ENCODE measurements at regions not wholly inside any gene's neighbourhood (a gene's known extent, or its start where the extent isn't known, plus 50 kb on each side); places are given as distances from the start of the nearest gene placed in this dataset.

DNA sequence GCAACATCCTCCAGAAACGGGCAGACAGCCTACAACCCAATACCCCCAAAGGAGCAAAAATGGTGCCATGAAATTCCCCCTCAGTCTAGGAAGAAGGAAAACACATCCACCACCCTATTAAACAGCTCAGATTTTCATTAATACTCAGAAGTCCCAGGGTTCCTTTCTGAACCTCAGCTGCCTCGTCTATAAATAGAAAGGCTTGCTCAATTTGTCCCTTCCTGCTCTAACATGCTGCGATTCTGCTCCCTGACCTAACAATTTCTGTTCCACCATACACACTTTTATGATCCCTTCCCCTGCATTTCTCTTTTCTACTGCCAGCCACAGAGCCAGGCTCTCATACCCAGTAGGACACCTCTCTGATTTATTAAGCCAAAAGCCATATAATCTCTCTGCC, 68.1 kb downstream of the MTERF1 start:
- no peaks in the 10 kb centered on the region for H3K36me3 ChIP-seq

GRCh38 chr7:91814189-91814588, 66.3 kb downstream of the MTERF1 start:
- H3K4me2 ChIP-seq: no peak overlapping the region
- no peaks in the 10 kb centered on the region for H3K27me3 ChIP-seq
- H4K20me1 ChIP-seq: no peaks in the 10 kb centered on the region
- H3K9me3 ChIP-seq (replicated peaks in 1 of 11): 0 out of 22 replicates have a peak, but pooled peaks cover 0 to 2% (median 0%) of the 10 kb centered on the region in 11 experiments
- TF ChIP-seq Cebpa-rat (IDR thresholded peaks at IDR 0.05): no peak
- no peak overlapping the region for H3K4me3 ChIP-seq
- no peak overlapping the region for H3K9ac ChIP-seq
- no peak overlapping the region for H3K27ac ChIP-seq
- H3K36me3 ChIP-seq: no peaks in the 10 kb centered on the region
- peaks cover 0 to 16% (median 7%) of the 10 kb centered on the region in 10 experiments; a peak in 12 of 20 replicates for H3K4me1 ChIP-seq

More for the DNA sequence above, 68.1 kb downstream of the MTERF1 start:
- Histone ChIP-seq H3K4me3 (no peak overlapping the region), H3K4me1 (peaks cover 0 to 16% (median 7%) of the 10 kb centered on the region in 10 experiments; a peak in 12 of 20 replicates), H3K27me3 (no peaks in the 10 kb centered on the region), H4K20me1 (no peaks in the 10 kb centered on the region), H3K27ac (no peak overlapping the region), H3K9ac (no peak overlapping the region), H3K4me2 (peak overlapping the region in 10 of 11 experiments; percentile 14 to 66 (median 58); a peak in 17 of 22 replicates), H3K9me3 (replicated peaks in 1 of 11) (peaks cover 0 to 8% (median 0%) of the 10 kb centered on the region in 11 experiments; a peak in 2 of 22 replicates)
- TF ChIP-seq Cebpa-rat (IDR thresholded peaks at IDR 0.05): no peak

Data from BLaER1 treated with 17β-estradiol and CSF1 and Interleukin-3, amounts not matched to agents 10 nM and 100 nM (cell line).